H1 (cell line): ENCODE measurements at regions not wholly inside any gene's neighbourhood (a gene's known extent, or its start where the extent isn't known, plus 50 kb on each side); places are given as distances from the start of the nearest gene placed in this dataset.

Experiments
- CTCF ChIA-PET: fragments of 300-600 bp; sonication (Branson Sonifier 250); formaldehyde crosslinking; loops from one replicate; lab custom pipeline; 2021; ENCODE audit not compliant: partially characterized antibody; lab: Charles Lee
- POLR2A ChIA-PET: fragments of 300-600 bp; sonication (Branson Sonifier 250); formaldehyde crosslinking; loops from one replicate; lab custom pipeline; 2021; ENCODE audit warnings: inconsistent platforms; ENCODE audit not compliant: partially characterized antibody; lab: Charles Lee
- DNase-seq, 2 experiments: peaks; one replicate each; pipeline versions ENCODE4 v3.0.0 to v3.0.0-alpha.2; 2010 to 2022; ENCODE audit warnings: low spot score in 2 of 2, low read depth in 1 of 2, mixed read lengths in 1 of 2
- FAIRE-seq: peaks from 2 replicates; lab custom pipeline; 2011; peaks lifted over from hg19 to GRCh38; lab: Jason Lieb, UNC
- H2AFZ ChIP-seq: 2 replicates; pipeline ENCODE4 v1.8.1; 2012; ENCODE audit warnings: low read length, inconsistent platforms
- H2AK5ac ChIP-seq: 2 replicates; pipeline ENCODE4 v1.6.1; 2013; ENCODE audit warnings: low read depth, low read length
- H2BK120ac ChIP-seq: replicated peaks from 2 replicates; pipeline ENCODE3; 2013; ENCODE audit warnings: low read depth, low read length, inconsistent platforms
- H2BK12ac ChIP-seq: 2 replicates; pipeline ENCODE4 v1.6.1; 2013; ENCODE audit warnings: low read depth, low read length
- H2BK15ac ChIP-seq: 2 replicates; pipeline ENCODE4 v1.6.1; 2013; ENCODE audit warnings: low read length
- H2BK20ac ChIP-seq: 2 replicates; pipeline ENCODE4 v1.6.1; 2013; ENCODE audit warnings: low read length
- H2BK5ac ChIP-seq: 2 replicates; pipeline ENCODE4 v1.6.1; 2013; ENCODE audit warnings: low read depth, low read length
- H3K14ac ChIP-seq: 2 replicates; pipeline ENCODE4 v1.6.1; 2013; ENCODE audit warnings: inconsistent platforms; ENCODE audit not compliant: insufficient read length
- H3K18ac ChIP-seq: 2 replicates; pipeline ENCODE4 v1.6.1; 2013; ENCODE audit warnings: low read length; ENCODE audit errors: extremely low read depth
- H3K23ac ChIP-seq: 2 replicates; pipeline ENCODE4 v1.6.1; 2013; ENCODE audit warnings: inconsistent platforms; ENCODE audit not compliant: insufficient read length
- H3K23me2 ChIP-seq: 2 replicates; pipeline ENCODE4 v1.6.1; 2013; ENCODE audit warnings: low read depth, low read length
- H3K27ac ChIP-seq: 2 replicates; pipeline ENCODE4 v1.6.1; 2011; ENCODE audit warnings: low read depth, low read length, inconsistent platforms
- H3K27me3 ChIP-seq, 4 experiments: replicated peaks in 1 of 4; 1 replicate in 1 of 4; 2 replicates in 3 of 4; pipeline versions ENCODE4 v1.6.1 to v1.8.1; 2011 to 2013; ENCODE audit warnings: low read length in 3 of 4, mild to moderate bottlenecking in 3 of 4, inconsistent platforms in 2 of 4, mixed read lengths in 2 of 4, moderate library complexity in 1 of 4; ENCODE audit not compliant: control insufficient read depth in 3 of 4, insufficient read depth in 3 of 4; ENCODE audit errors: extremely low read depth in 1 of 4
- H3K36me3 ChIP-seq, 4 experiments: 2 replicates each; pipeline versions ENCODE4 v1.6.1 to v1.8.1; 2011 to 2013; ENCODE audit warnings: mild to moderate bottlenecking in 4 of 4, low read length in 3 of 4, moderate library complexity in 2 of 4, control low read depth in 1 of 4, inconsistent platforms in 1 of 4; ENCODE audit not compliant: insufficient read depth in 4 of 4, control insufficient read depth in 2 of 4
- H3K4ac ChIP-seq: replicated peaks from 2 replicates; pipeline ENCODE3; 2013; ENCODE audit warnings: low read length, low read depth, mixed read lengths, inconsistent platforms; ENCODE audit not compliant: insufficient read length
- H3K4me1 ChIP-seq, 4 experiments: replicated peaks in 1 of 4; 1 replicate in 1 of 4; 2 replicates in 3 of 4; pipeline versions ENCODE4 v1.6.1 to v1.8.1; 2011 to 2013; ENCODE audit warnings: low read length in 3 of 4, inconsistent platforms in 2 of 4, mixed read lengths in 1 of 4; ENCODE audit not compliant: insufficient read depth in 4 of 4, control insufficient read depth in 3 of 4
- H3K4me2 ChIP-seq, 2 experiments: 2 replicates each; pipeline versions ENCODE4 v1.6.1 to v1.8.1; 2011 to 2013; ENCODE audit warnings: low read depth in 2 of 2, low read length in 2 of 2, control low read depth in 1 of 2, inconsistent platforms in 1 of 2, mild to moderate bottlenecking in 1 of 2; ENCODE audit not compliant: insufficient read depth in 1 of 2
- H3K4me3 ChIP-seq, 4 experiments: fragments of 200-600, 300-600 bp in 1 of 4; sonication (generic), shearing (Covaris generic), sonication (Bioruptor Twin) in 1 of 4; 2 replicates each; pipeline versions ENCODE4 v1.5.1 to v1.8.1; 2011 to 2016; ENCODE audit warnings: low read length in 4 of 4, low read depth in 3 of 4, control low read depth in 2 of 4, inconsistent platforms in 2 of 4, mild to moderate bottlenecking in 2 of 4, mixed read lengths in 1 of 4, moderate library complexity in 1 of 4; ENCODE audit not compliant: insufficient read depth in 2 of 4; ENCODE audit errors: extremely low read depth in 1 of 4
- H3K56ac ChIP-seq: replicated peaks from 2 replicates; pipeline ENCODE3; 2013; ENCODE audit warnings: low read depth, mild to moderate bottlenecking, mixed read lengths, low read length, inconsistent platforms; ENCODE audit not compliant: insufficient read length
- H3K79me1 ChIP-seq: 2 replicates; pipeline ENCODE4 v1.6.1; 2013; ENCODE audit warnings: low read depth, low read length, control low read depth
- H3K79me2 ChIP-seq, 2 experiments: 2 replicates each; pipeline versions ENCODE4 v1.6.1 to v1.8.1; 2012 to 2013; ENCODE audit warnings: low read length in 2 of 2, mild to moderate bottlenecking in 2 of 2, inconsistent platforms in 1 of 2; ENCODE audit not compliant: insufficient read depth in 2 of 2, control insufficient read depth in 1 of 2
- H3K9ac ChIP-seq, 4 experiments: replicated peaks in 1 of 4; 1 replicate in 1 of 4; 2 replicates in 3 of 4; pipeline versions ENCODE4 v1.6.1 to v1.8.1; 2011 to 2013; ENCODE audit warnings: low read depth in 3 of 4, low read length in 3 of 4, control low read depth in 2 of 4, mild to moderate bottlenecking in 2 of 4, moderate library complexity in 2 of 4, inconsistent platforms in 1 of 4; ENCODE audit errors: extremely low read depth in 1 of 4
- H3K9me3 ChIP-seq, 2 experiments: 2 replicates each; pipeline versions ENCODE4 v1.6.1 to v1.8.1; 2012 to 2013; ENCODE audit warnings: mild to moderate bottlenecking in 2 of 2, moderate library complexity in 2 of 2, control low read depth in 1 of 2, inconsistent platforms in 1 of 2, low read depth in 1 of 2, low read length in 1 of 2, mixed read lengths in 1 of 2; ENCODE audit not compliant: insufficient read depth in 2 of 2
- H4K20me1 ChIP-seq, 2 experiments: replicated peaks in 1 of 2; 2 replicates each; pipeline versions ENCODE3 to v1.8.1; 2011 to 2013; ENCODE audit warnings: inconsistent platforms in 2 of 2, low read length in 2 of 2, mild to moderate bottlenecking in 1 of 2; ENCODE audit not compliant: insufficient read depth in 2 of 2, control insufficient read depth in 1 of 2
- H4K5ac ChIP-seq: 2 replicates; pipeline ENCODE4 v1.6.1; 2013; ENCODE audit warnings: low read length, low read depth, mixed read lengths, inconsistent platforms; ENCODE audit not compliant: insufficient read length
- H4K8ac ChIP-seq: 2 replicates; pipeline ENCODE4 v1.8.0; 2013; ENCODE audit warnings: mild to moderate bottlenecking, moderate library complexity, low read length, inconsistent platforms; ENCODE audit not compliant: insufficient read depth; ENCODE audit errors: extremely low read depth
- H4K91ac ChIP-seq: replicated peaks from 2 replicates; pipeline ENCODE3; 2013; ENCODE audit warnings: low read length, mixed read lengths, inconsistent platforms; ENCODE audit not compliant: insufficient read length
- ATF2 ChIP-seq: IDR thresholded peaks from 2 replicates; pipeline ENCODE4 v1.6.1; 2012; ENCODE audit warnings: low read length, inconsistent platforms
- CBX5 ChIP-seq: fragments of 300-800, 300-1000 bp; sonication (generic); IDR thresholded peaks from 2 replicates; pipeline ENCODE4 v1.7.1; 2016; ENCODE audit warnings: antibody characterized with exemption, low read length, low read depth
- NRF1 ChIP-seq: IDR thresholded peaks from 2 replicates; pipeline ENCODE4 v1.6.1; 2011; ENCODE audit warnings: mild to moderate bottlenecking, low read depth, low read length, improper control_type of control experiment
- RFX5 ChIP-seq: IDR thresholded peaks from 2 replicates; pipeline ENCODE4 v1.6.1; 2011; ENCODE audit warnings: low read depth, low read length, improper control_type of control experiment, borderline replicate concordance
- TAF7 ChIP-seq: optimal IDR thresholded peaks from 2 replicates; pipeline ENCODE3; 2011; ENCODE audit warnings: low read depth, mild to moderate bottlenecking, inconsistent platforms, low read length, moderate library complexity, borderline replicate concordance
- USF2 ChIP-seq: IDR thresholded peaks from 2 replicates; pipeline ENCODE4 v1.6.1; 2011; ENCODE audit warnings: low read length, improper control_type of control experiment
- YY1 ChIP-seq: IDR thresholded peaks from 2 replicates; pipeline ENCODE4 v1.6.1; 2011; ENCODE audit warnings: low read depth, mild to moderate bottlenecking, low read length
- WGBS, 2 experiments: shearing (Covaris generic) in 1 of 2; methylation state at CpG; one replicate each; pipeline versions ENCODE4 v1.1.6 to v1.1.7; 2013 to 2015; ENCODE audit warnings: low lambda C conversion rate in 2 of 2, mixed read lengths in 2 of 2, inconsistent platforms in 1 of 2, low coverage in 1 of 2, missing lambda C conversion rate in 1 of 2; ENCODE audit not compliant: insufficient replicate concordance in 2 of 2, insufficient coverage in 1 of 2, insufficient read length in 1 of 2; ENCODE audit errors: extremely low coverage in 1 of 2, missing lambda C conversion rate in 1 of 2; 5-methylcytosine and 5-hydroxymethylcytosine counted together

GRCh38 chr4:57282933-57283310 lies 172.7 kb upstream of the IGFBP7 start:
- H4K20me1 ChIP-seq = no peaks in the 10 kb centered on the region
- H4K5ac ChIP-seq = no peak overlapping the region
- no peak overlapping the region for H3K4ac ChIP-seq
- no peak overlapping the region for H3K23ac ChIP-seq
- DNase-seq (no peak), FAIRE-seq (no peak)
- H3K4me1 ChIP-seq = peaks cover 0 to 5% (median 2%) of the 10 kb centered on the region in 4 experiments; a peak in 3 of 7 replicates
- WGBS, 2 experiments = 85% methylated on average over 1 of the region's 1 CpG; no CpG with 5 or more reads in 1 of the 2 experiments
- no peak overlapping the region for H4K91ac ChIP-seq
- no peaks in the 10 kb centered on the region for H3K79me2 ChIP-seq
- H3K9me3 ChIP-seq = no peaks in the 10 kb centered on the region
- H3K4me2 ChIP-seq = no peak overlapping the region
- CTCF ChIA-PET = interaction anchor here (0.6 to 3.0 kb wide), 2 partner anchors 92 to 323 kb away, joined by 3 to 12 read pairs; no protein-coding TSS in a partner anchor
- H2AFZ ChIP-seq = no peak overlapping the region
- TF ChIP-seq CBX5 (no peak), YY1 (no peak), USF2 (no peak), TAF7 (no peak), ATF2 (no peak), NRF1 (no peak), RFX5 (no peak)
- H3K79me1 ChIP-seq = no peaks in the 10 kb centered on the region
- no peaks in the 10 kb centered on the region for H3K36me3 ChIP-seq
- no peak overlapping the region for H4K8ac ChIP-seq
- no peaks in the 10 kb centered on the region for H3K23me2 ChIP-seq
- no peak overlapping the region for H3K56ac ChIP-seq
- H2BK12ac ChIP-seq = no peak overlapping the region
- no peak overlapping the region for H2BK15ac ChIP-seq
- H2BK120ac ChIP-seq = no peak overlapping the region
- H3K27me3 ChIP-seq = no peaks in the 10 kb centered on the region; a peak in 1 of 7 replicates
- H2BK5ac ChIP-seq = no peak overlapping the region
- no peak overlapping the region for H3K27ac ChIP-seq
- H2AK5ac ChIP-seq = no peak overlapping the region
- no peak overlapping the region for H3K18ac ChIP-seq
- no peak overlapping the region for H3K14ac ChIP-seq
- no peak overlapping the region for H3K4me3 ChIP-seq
- POLR2A ChIA-PET = no interaction called here
- no peak overlapping the region for H2BK20ac ChIP-seq
- no peak overlapping the region for H3K9ac ChIP-seq
